IPS-NIHi7 (cell line): ENCODE measurements at regions not wholly inside any gene's neighbourhood (a gene's known extent, or its start where the extent isn't known, plus 50 kb on each side); places are given as distances from the start of the nearest gene placed in this dataset.
"Not testable (repeated sequence)": the region's sequence is repeated elsewhere in the genome, so short reads cannot be mapped to it uniquely, and the experiment has no call there.

Source experiments
- DNase-seq: peaks from one replicate; pipeline ENCODE4 v3.0.0; 2012; ENCODE audit warnings: mixed read lengths; ENCODE audit errors: extremely low spot score

DNA sequence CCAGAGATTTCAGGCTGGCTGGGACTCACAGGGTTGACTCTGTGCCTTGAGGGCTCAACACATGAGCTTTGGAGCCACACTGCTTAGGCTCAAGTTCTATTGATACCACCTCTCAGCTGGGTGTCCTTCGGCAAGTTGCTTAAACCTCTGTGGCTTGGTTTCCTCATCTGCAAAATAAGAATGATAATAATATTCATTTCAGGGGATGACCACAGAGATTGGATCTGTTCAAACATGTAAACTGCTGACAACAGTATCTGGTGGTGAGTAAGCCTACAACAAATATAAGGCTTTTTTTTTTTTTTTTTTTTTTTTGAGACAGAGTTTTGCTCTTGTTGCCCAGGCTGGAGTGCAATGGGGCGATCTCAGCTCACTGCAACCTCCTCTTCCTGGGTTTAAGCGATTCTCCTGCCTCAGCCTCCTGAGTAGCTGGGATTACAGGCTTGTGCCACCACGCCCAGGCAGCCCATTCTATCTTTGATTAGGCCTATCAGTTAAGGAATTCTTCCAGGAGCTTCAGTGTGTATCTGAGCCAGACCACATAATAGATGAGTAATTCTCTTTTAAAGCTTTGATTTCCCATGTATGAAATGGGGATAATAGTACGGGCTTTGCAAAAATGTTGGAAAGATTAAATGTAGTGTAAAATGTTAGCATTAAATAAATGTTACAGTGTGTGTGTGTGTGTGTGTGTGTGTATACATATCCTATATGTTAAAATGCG is 437.6 kb downstream of the PRDM2 start:
- DNase-seq = no peak

- no peak for DNase-seq
These were observed 438.1 kb downstream of the PRDM2 start for GRCh38 chr1:14138135-14138506.

GRCh38 chr1:14138687-14139086 is 438.7 kb downstream of the PRDM2 start:
- DNase-seq = no peak

DNA sequence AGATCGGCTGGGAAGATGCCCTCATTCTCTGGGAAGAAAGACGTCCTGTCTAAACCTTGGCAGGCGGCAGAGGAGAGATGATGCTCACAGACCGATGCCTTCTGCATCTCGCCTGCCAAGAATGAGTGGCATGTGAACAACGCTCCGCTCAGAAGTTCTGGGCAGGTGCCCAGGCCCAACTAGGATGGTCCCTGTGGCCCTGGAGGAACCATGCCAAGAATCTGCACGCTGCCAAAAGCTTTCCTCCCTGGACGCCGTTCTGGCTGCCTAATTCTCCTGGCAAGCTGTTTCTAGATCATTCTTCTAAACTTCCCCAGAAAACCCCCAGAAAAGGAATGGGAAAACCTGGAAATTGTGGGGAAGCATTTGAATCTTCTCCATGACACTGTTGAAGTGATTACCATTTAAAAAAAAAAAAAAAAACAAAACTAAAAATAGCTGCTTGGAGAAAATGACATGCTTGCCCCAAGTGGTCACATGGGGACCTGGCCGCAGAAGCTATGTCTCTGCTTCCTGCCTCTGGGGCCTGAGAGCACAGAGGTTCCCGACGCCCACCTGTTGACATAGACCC is 440.9 kb downstream of the PRDM2 start:
- DNase-seq = no peak

- DNase-seq = no peak
These were observed 441.7 kb downstream of the PRDM2 start for GRCh38 chr1:14141656-14142055.

DNA sequence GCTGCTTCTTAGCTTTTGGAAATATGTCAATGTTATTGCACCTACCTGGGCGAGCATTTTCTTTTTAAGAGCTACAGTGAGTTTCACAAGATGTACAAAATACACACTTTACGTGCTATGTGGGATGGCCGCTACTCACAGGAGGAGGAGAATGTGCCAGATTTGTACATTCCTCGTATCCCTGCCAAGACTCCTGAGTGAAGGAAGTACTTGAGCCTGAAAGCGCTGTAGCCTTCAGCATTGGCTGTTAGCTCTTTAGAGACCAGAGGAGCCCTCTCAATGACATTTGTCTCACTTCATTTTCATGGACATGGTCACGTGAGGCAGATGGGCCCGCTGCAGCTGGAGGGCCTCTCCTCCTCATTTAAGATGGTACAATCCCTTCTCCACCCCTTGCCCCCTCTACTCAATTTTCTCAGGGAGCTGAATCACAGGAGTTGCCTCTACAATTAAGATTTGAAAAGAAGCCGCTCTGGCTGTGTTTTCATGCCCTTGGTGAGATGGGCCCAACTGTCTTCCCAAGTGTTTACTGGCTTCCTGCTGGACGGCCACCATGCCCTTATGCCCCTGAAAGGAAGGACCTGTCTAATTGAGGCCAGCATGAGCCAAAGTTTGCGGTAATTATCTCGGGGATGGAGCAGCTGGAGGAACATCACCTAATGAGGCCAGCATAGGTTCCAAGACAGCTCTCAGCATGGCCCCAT is 442.6 kb downstream of the PRDM2 start:
- DNase-seq = no peak

DNA sequence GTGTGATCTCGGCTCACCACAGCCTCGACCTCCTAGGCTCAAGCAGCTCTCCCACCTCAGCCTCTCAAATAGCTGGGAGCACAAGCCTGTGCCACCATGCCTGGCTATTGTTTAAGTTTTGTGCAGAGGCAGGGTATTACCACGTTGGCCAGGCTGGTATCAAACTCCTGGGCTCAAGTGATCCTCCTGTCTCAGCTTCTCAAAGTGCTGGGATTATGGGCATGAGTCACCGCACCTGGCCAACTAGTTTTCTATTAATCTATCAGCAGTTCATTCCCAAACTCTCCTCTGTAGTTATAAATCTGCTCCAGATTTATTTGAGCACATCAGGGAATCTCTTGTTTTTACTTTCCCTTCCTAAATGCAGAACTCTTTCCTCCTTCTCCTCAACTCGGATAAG is 443.8 kb downstream of the PRDM2 start:
- no peak for DNase-seq

DNA sequence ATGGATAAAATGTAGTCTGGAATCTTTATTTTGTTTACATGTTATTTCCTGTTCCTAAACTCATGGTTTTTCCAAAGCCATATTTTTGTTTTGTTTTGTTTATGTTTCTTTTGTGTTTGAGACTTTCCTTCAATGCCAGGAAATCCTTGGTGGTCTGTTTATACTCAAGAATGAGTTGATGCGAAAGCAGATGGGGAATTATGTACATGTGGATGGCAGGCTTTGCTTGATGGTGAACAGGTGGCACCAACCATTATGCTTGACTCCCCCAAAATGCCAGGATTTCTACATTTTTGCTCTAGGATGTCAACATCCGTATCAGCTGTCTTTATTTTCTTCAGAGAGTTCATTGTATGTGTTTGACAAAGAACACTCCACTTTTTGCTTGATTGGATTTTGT is 448.5 kb downstream of the PRDM2 start:
- DNase-seq = no peak

DNA sequence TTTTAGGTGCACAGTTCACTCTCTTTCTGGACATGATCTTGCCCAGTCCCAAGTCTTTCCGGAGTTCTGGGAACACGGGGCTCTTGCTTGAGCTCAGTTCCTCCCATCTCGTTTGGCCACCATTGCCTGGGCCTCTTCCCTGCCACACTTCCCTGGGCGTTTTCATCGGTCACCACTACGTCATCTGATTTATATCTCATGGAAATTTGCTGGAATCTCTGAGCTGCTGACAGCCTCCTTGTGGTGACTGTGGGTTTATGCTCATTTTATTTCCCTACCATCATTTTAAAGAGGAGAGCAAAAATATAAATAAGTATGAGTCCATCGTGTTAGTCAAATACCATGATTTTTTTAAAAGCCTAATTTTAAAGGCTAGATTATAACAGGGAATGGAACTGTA is 449.1 kb upstream of the KAZN start:
- DNase-seq = peak; percentile 28

DNA sequence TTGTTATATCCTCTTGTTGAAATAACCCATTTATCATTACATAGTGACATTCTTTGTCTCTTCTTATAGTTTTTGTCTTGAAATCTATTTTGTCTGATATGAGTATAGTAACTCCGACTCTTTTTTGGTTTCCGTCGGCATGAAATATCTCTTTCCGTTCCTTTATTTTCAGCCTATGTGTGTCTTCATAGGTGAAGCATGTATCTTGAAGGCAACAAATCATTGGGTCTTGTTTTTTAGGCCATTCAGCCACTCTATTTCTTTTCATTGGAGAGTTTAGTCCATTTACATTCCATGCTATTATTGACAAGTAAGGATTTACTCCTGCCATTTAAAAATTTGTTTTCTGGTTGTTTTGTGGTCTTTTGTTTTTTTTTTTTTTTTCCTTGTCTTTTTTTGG is 441.9 kb upstream of the KAZN start:
- DNase-seq = no peak

- no peak for DNase-seq
These were observed 437.7 kb upstream of the KAZN start for GRCh38 chr1:14160781-14161180.

- no peak for DNase-seq
These were observed 435.2 kb upstream of the KAZN start for GRCh38 chr1:14163246-14163645.

DNA sequence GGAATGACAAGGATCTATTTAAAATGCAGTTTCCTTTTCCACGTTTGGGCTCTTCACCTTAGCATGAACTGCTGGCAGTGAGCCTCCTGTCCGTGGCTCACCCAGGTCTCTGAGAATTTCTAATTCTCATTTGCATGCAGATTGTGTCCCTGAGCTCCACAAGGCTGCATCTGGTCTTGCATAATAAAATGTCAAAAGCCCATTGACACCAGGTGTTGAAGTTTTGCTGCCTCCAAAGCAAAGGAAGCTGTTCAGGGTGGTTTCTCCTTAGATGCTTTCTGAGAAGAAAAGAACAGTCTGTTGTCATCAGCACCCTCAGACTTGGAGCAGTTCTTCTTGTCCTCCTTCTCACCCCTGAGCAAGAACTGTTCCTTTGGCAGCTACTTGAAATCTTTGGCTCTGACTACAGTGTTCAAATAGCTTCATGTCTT is 433.1 kb upstream of the KAZN start:
- DNase-seq = no peak

GRCh38 chr1:14167884-14168283 is 430.6 kb upstream of the KAZN start:
- no peak for DNase-seq

DNA sequence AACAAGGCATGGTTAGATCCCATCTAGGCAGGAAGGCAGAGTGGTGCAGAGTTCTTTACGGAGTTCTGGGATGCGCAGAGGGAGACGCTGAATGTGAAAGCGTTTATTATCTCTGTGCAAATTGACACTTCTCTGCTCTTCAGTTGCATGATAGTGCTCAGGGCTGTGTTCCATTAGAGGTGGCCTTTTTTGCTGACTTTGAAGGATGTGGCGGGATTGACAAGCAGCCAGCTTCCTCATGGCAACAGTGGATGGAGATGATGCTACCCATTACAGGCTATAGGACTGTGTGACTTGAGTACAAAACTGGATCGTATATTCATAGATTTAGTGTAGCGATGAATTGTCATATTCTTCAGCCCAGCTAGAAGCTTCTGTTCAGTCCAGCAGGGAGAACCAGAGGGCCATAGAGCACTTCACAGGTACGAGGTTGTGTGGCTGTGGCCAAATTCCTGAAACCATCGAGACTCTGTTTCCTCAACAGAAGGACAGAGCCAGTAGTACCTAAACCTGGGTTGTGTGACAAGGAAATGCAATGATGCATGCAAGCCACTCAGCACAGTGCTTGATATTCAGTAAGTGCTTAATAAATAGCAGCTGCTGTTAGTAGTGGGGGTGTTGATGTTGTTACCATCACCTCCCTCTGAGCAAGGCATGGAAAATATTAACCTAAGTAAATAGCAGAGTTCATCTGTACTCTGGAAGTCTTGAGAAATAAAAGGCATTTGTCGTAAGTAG is 430.0 kb upstream of the KAZN start:
- DNase-seq = no peak

DNA sequence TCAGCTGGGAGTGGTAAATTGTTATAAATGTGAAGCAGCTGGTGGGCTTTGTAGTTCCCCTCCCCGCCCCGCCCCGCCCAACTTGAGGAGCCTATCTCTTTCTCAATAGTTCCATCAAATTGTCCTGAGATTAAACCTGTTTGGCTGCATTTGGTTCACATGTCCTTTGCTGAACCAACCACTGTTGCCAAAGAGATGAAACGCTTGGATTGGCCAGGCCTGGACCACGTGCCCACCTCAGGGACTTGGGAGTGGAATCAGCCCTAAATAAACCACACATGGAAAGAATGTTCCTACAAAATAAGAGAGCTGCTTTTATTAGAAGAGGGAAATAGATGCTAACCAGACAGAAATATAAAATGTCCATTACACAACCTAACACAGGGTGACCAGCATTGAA is 424.9 kb upstream of the KAZN start:
- DNase-seq = no peak

DNA sequence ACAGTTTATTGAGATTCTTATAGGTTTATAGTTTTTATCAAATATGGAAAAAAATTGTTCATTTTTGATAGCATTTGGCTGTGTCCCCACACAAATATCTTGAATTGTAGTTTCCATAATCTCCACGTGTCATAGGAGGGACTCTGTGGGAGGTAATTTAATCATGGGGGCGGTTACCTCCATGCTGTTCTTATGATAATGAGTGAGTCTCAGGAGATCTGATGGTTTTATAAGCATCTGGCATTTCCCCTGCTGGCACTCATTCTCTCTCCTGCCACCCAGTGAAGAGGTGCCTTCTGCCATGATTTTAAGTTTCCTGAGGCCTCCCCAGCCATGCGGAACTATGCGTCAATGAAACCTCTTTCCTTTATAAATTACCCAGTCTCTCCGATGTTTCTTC is 420.6 kb upstream of the KAZN start:
- DNase-seq = not testable (repeated sequence)

GRCh38 chr1:14180738-14181137 is 417.7 kb upstream of the KAZN start:
- no peak for DNase-seq

GRCh38 chr1:14181191-14181795 is 417.2 kb upstream of the KAZN start:
- no peak for DNase-seq

GRCh38 chr1:14182856-14183255 is 415.6 kb upstream of the KAZN start:
- no peak for DNase-seq

GRCh38 chr1:14183329-14183728 is 415.2 kb upstream of the KAZN start:
- no peak for DNase-seq

- DNase-seq = no peak
These were observed 414.0 kb upstream of the KAZN start for GRCh38 chr1:14184454-14184853.
